SK-N-MC (cell line): ENCODE measurements at regions not wholly inside any gene's neighbourhood (a gene's known extent, or its start where the extent isn't known, plus 50 kb on each side); places are given as distances from the start of the nearest gene placed in this dataset.
"Not testable (repeated sequence)": the region's sequence is repeated elsewhere in the genome, so short reads cannot be mapped to it uniquely, and the experiment has no call there.

ENCODE experiments used
- EZH2 ChIP-seq: fragments of 200-600 bp; sonication (generic); IDR thresholded peaks from one replicate; pipeline ENCODE4 v1.6.1; 2017; ENCODE audit warnings: antibody characterized with exemption
- FOXP2 ChIP-seq: optimal IDR thresholded peaks from 2 replicates; pipeline ENCODE3; 2011; ENCODE audit warnings: mild to moderate bottlenecking, moderate library complexity; ENCODE audit not compliant: insufficient read depth; ENCODE audit errors: extremely low read length, control extremely low read depth
- POLR2AphosphoS5 ChIP-seq: IDR thresholded peaks from 2 replicates; pipeline ENCODE4 v1.6.1; 2012; ENCODE audit warnings: mild to moderate bottlenecking, low read depth, low read length, borderline replicate concordance

DNA sequence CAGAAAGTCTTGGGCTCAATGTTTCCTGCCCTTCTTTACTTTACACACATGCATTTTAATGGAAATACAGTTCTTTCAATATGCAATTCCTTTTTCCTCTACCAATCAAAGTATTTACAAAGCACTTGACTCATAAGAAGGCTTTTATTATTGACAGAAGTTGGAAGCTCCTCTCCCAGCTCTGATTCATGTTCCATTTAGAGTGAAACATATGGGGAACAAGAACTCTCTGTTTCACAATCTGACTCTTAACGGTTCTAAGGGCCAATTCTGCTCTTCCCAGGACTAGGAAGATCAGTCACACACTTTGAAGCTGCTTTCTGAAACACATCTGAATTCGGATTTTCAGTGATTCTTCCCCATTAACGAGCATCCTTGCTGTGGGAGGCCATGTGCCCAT lies 300.5 kb downstream of the ANAPC1 start:
- not testable (repeated sequence) for TF ChIP-seq POLR2AphosphoS5, FOXP2, EZH2
